ENCODE measurements at regions not wholly inside any gene's neighbourhood (a gene's known extent, or its start where the extent isn't known, plus 50 kb on each side); places are given as distances from the start of the nearest gene placed in this dataset.

- Mint-ChIP-seq H3K27me3 (no peaks in the 10 kb centered on the region), H3K9me3 (peaks cover 9% of the 10 kb centered on the region), H3K4me3 (no peak overlapping the region), H3K36me3 (ENCODE audit: low read depth) (no peaks in the 10 kb centered on the region), H3K27ac (no peak overlapping the region), H3K4me1 (ENCODE audit: low read depth) (no peaks in the 10 kb centered on the region)
- intact Hi-C loops (cut with micrococcal nuclease), result no loop called here
Measured at GRCh38 chr5:2674456-2674855, 77.0 kb downstream of the IRX2 start.

DNA sequence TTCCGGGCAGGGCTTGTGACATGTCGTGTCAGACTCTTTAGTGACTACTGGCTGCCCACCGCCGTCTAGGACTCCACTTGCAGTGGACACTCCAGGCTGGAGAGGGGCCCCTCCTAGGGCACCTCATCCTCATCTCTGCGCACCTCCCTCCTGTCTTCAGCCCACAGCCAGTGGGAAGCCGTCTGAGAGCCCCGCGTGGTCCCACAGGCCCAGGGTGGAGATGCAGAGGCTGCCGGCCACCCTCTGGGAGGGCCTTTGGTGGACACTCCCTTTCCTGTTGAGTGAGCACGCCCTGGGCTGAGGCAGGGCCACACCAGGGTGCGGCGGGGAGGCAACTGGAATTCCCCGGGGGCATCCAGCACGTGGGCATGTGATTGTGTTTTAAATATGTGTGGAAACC, 80.5 kb downstream of the IRX2 start:
- peaks cover under 1% of the 10 kb centered on the region for H3K9me3 Mint-ChIP-seq
- intact Hi-C loops (cut with micrococcal nuclease), result no loop called here
- no peak overlapping the region for H3K27ac Mint-ChIP-seq
- H3K4me1 Mint-ChIP-seq (ENCODE audit: low read depth), result no peaks in the 10 kb centered on the region
- no peaks in the 10 kb centered on the region for H3K27me3 Mint-ChIP-seq
- no peaks in the 10 kb centered on the region for H3K36me3 Mint-ChIP-seq (ENCODE audit: low read depth)
- H3K4me3 Mint-ChIP-seq, result no peak overlapping the region

DNA sequence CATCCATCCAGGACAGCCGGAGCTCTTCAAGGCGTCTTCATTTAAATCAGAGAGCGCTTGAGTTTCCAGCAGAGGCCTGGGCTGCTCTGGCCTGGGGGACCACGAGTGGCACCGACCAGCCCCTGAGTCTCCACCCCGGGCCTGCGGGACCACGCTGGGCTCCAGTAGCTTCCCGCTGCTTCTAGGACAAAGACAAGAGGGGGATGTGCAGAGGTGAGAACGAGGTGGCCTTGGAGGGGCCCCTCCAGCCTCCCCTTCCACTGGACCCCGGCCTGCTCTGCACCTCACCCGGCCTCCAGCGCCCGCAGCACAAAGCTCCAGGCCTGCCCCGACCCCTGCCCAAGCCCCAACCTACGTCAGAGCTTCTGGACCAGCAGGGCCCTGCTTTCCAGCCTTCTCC, 81.6 kb downstream of the IRX2 start:
- H3K4me1 Mint-ChIP-seq (ENCODE audit: low read depth), result no peaks in the 10 kb centered on the region
- no peak overlapping the region for H3K27ac Mint-ChIP-seq

DNA sequence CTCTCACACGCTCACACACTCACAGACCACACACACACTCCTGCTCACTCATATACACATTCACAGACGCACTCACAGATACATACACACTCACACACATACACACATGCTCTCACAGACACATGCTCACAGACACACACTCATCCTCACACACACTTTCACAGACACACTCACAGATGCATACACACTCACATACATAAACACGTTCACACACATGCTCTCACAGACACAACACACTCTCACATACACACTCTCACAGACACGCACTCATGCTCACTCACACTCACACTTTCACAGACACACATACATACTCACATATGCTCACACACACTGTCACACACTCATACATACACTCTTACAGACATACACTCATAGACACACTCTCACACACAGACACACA, 82.2 kb downstream of the IRX2 start:
- Mint-ChIP-seq H3K27me3 (no peaks in the 10 kb centered on the region), H3K27ac (no peak overlapping the region), H3K36me3 (ENCODE audit: low read depth) (no peaks in the 10 kb centered on the region), H3K9me3 (no peaks in the 10 kb centered on the region), H3K4me1 (ENCODE audit: low read depth) (no peaks in the 10 kb centered on the region), H3K4me3 (no peak overlapping the region)
- intact Hi-C loops (cut with micrococcal nuclease), result no loop called here

More for the DNA sequence above, 81.6 kb downstream of the IRX2 start:
- intact Hi-C loops (cut with micrococcal nuclease), result no loop called here
- Mint-ChIP-seq H3K4me3 (no peak overlapping the region), H3K36me3 (ENCODE audit: low read depth) (no peaks in the 10 kb centered on the region), H3K9me3 (no peaks in the 10 kb centered on the region), H3K27me3 (no peaks in the 10 kb centered on the region)

DNA sequence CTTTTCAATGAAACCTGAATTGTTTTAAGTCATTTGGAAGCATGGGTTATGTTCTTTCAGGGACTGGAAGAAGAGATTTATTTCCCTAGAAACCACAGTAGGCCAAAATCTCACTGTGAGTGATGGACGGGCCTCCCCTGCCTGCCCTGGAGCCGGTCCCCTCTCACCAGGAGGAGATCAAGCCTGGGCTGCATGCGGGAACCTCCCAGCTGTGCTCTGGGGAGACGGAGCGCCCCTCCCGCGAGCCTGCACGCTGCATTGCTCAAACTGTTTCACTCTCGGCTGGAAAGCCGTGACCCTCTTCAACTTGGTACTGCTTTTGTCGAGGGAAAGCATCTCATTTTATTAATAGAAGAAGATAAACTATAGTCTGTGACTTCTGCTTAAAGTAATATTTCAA, 85.4 kb downstream of the IRX2 start:
- intact Hi-C loops (cut with micrococcal nuclease), result no loop called here
- Mint-ChIP-seq H3K36me3 (ENCODE audit: low read depth) (no peaks in the 10 kb centered on the region), H3K4me3 (no peak overlapping the region), H3K9me3 (no peaks in the 10 kb centered on the region), H3K27me3 (no peaks in the 10 kb centered on the region), H3K27ac (no peak overlapping the region), H3K4me1 (ENCODE audit: low read depth) (no peaks in the 10 kb centered on the region)

DNA sequence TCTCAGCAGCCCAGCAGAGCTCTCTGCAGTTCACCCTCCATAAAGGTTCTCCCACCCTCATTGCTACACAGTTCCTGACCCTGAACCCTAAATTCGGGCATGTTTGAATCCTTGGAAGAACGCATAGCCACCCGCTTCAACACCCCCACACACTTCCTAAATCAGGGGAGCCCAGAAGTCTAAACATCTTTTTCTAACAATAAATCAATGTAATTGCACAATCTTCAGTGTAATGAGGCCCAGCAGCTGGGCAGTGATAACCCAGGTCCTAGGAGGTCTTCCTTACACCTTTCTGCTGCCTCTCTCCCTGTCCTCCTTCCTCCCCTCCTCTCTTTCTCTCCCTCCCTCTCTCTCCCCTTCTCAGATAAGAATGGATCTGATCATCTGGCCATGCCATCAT, 88.0 kb downstream of the IRX2 start:
- H3K36me3 Mint-ChIP-seq (ENCODE audit: low read depth), result no peaks in the 10 kb centered on the region
- no peaks in the 10 kb centered on the region for H3K4me1 Mint-ChIP-seq (ENCODE audit: low read depth)
- intact Hi-C loops (cut with micrococcal nuclease), result no loop called here
- no peak overlapping the region for H3K27ac Mint-ChIP-seq
- H3K9me3 Mint-ChIP-seq, result no peaks in the 10 kb centered on the region
- H3K27me3 Mint-ChIP-seq, result no peaks in the 10 kb centered on the region
- no peak overlapping the region for H3K4me3 Mint-ChIP-seq

GRCh38 chr5:2660315-2660714, 91.2 kb downstream of the IRX2 start:
- no peaks in the 10 kb centered on the region for H3K36me3 Mint-ChIP-seq (ENCODE audit: low read depth)
- H3K27ac Mint-ChIP-seq, result no peak overlapping the region
- H3K4me1 Mint-ChIP-seq (ENCODE audit: low read depth), result no peaks in the 10 kb centered on the region
- intact Hi-C loops (cut with micrococcal nuclease), result no loop called here
- H3K4me3 Mint-ChIP-seq, result no peak overlapping the region
- no peaks in the 10 kb centered on the region for H3K9me3 Mint-ChIP-seq
- no peaks in the 10 kb centered on the region for H3K27me3 Mint-ChIP-seq

- Mint-ChIP-seq H3K4me1 (ENCODE audit: low read depth) (no peaks in the 10 kb centered on the region), H3K4me3 (no peak overlapping the region), H3K27me3 (no peaks in the 10 kb centered on the region), H3K27ac (no peak overlapping the region), H3K9me3 (no peaks in the 10 kb centered on the region), H3K36me3 (ENCODE audit: low read depth) (no peaks in the 10 kb centered on the region)
- intact Hi-C loops (cut with micrococcal nuclease), result no loop called here
Measured at GRCh38 chr5:2658881-2659470, 92.5 kb downstream of the IRX2 start.

GRCh38 chr5:2658447-2658846, 93.0 kb downstream of the IRX2 start:
- no peaks in the 10 kb centered on the region for H3K27me3 Mint-ChIP-seq
- no peaks in the 10 kb centered on the region for H3K4me1 Mint-ChIP-seq (ENCODE audit: low read depth)
- H3K36me3 Mint-ChIP-seq (ENCODE audit: low read depth), result no peaks in the 10 kb centered on the region
- no peak overlapping the region for H3K27ac Mint-ChIP-seq
- intact Hi-C loops (cut with micrococcal nuclease), result no loop called here
- H3K4me3 Mint-ChIP-seq, result no peak overlapping the region
- H3K9me3 Mint-ChIP-seq, result no peaks in the 10 kb centered on the region

- intact Hi-C loops (cut with micrococcal nuclease), result no loop called here
- no peak overlapping the region for H3K27ac Mint-ChIP-seq
- no peak overlapping the region for H3K4me3 Mint-ChIP-seq
- H3K4me1 Mint-ChIP-seq (ENCODE audit: low read depth), result no peaks in the 10 kb centered on the region
- H3K27me3 Mint-ChIP-seq, result no peaks in the 10 kb centered on the region
- H3K9me3 Mint-ChIP-seq, result no peaks in the 10 kb centered on the region
- H3K36me3 Mint-ChIP-seq (ENCODE audit: low read depth), result no peaks in the 10 kb centered on the region
Measured at GRCh38 chr5:2657151-2657550, 94.3 kb downstream of the IRX2 start.

- H3K9me3 Mint-ChIP-seq, result no peaks in the 10 kb centered on the region
- H3K4me1 Mint-ChIP-seq (ENCODE audit: low read depth), result no peaks in the 10 kb centered on the region
- H3K36me3 Mint-ChIP-seq (ENCODE audit: low read depth), result no peaks in the 10 kb centered on the region
- H3K4me3 Mint-ChIP-seq, result no peak overlapping the region
- H3K27ac Mint-ChIP-seq, result no peak overlapping the region
- intact Hi-C loops (cut with micrococcal nuclease), result no loop called here
- H3K27me3 Mint-ChIP-seq, result no peaks in the 10 kb centered on the region
Measured at GRCh38 chr5:2656206-2656605, 95.3 kb downstream of the IRX2 start.

- no peaks in the 10 kb centered on the region for H3K9me3 Mint-ChIP-seq
- intact Hi-C loops (cut with micrococcal nuclease), result no loop called here
- no peaks in the 10 kb centered on the region for H3K27me3 Mint-ChIP-seq
- no peak overlapping the region for H3K4me3 Mint-ChIP-seq
- H3K4me1 Mint-ChIP-seq (ENCODE audit: low read depth), result no peaks in the 10 kb centered on the region
- H3K36me3 Mint-ChIP-seq (ENCODE audit: low read depth), result no peaks in the 10 kb centered on the region
- no peak overlapping the region for H3K27ac Mint-ChIP-seq
Measured at GRCh38 chr5:2653991-2654390, 97.5 kb downstream of the IRX2 start.

DNA sequence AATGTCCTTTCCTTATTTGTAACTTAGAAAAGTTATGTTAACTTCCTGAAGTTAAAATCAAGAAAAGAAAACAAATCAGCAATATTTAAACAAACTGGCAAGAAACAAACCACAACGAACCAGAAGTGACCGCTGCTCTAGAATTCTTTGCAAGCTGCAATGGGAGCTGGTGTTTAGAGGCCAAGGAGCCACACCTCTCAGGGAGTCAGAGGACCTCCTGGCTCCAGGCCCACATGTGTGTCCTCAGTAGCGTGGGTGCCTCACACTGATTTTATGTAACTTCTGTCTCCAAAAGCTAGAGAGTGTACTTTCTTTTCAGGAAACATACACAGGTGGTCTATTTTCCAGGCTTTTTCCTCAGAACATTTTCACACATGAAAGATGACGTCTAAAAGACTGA, 100.4 kb downstream of the IRX2 start:
- H3K27me3 Mint-ChIP-seq, result no peaks in the 10 kb centered on the region
- no peaks in the 10 kb centered on the region for H3K4me1 Mint-ChIP-seq (ENCODE audit: low read depth)
- no peak overlapping the region for H3K27ac Mint-ChIP-seq
- intact Hi-C loops (cut with micrococcal nuclease), result no loop called here
- no peaks in the 10 kb centered on the region for H3K9me3 Mint-ChIP-seq
- H3K36me3 Mint-ChIP-seq (ENCODE audit: low read depth), result no peaks in the 10 kb centered on the region
- H3K4me3 Mint-ChIP-seq, result no peak overlapping the region

DNA sequence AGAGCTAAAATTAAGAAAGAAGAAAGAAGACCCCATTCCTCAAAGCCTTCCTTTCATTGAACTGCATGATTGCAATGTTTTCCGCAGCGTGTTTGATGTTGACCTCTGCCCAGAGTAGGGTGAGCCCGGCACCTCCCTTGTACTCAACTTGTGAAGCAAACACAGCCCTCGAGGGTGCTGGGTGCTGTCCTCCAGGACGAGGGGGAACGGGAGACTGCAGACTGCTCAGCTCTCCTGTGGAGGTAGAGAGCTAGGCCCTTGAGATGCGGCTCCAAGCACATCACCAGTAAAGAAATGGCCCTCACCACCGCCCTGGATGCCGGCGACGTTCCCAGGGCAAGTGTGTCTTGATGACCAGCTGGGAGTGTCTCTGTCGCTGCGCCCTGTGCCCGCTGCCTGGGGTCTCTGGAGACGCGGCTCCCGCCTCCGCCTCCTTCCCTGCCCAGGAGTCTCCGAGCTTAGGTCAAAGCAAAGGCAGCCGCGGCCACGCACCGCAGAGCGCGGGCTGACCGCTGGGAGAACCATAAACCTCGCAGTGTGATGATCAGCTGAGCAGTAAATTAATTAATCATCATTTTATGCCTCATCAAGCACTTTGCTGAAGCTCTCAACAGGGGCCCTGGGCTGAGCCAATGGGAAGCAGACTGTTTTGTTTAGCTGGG, 108.7 kb downstream of the IRX2 start:
- Mint-ChIP-seq H3K36me3 (ENCODE audit: low read depth) (no peaks in the 10 kb centered on the region), H3K4me3 (no peak overlapping the region), H3K27me3 (no peaks in the 10 kb centered on the region), H3K9me3 (no peaks in the 10 kb centered on the region), H3K4me1 (ENCODE audit: low read depth) (no peaks in the 10 kb centered on the region), H3K27ac (no peak overlapping the region)
- intact Hi-C loops (cut with micrococcal nuclease), result no loop called here

- H3K4me3 Mint-ChIP-seq, result no peak overlapping the region
- no peaks in the 10 kb centered on the region for H3K4me1 Mint-ChIP-seq (ENCODE audit: low read depth)
- no peak overlapping the region for H3K27ac Mint-ChIP-seq
- H3K36me3 Mint-ChIP-seq (ENCODE audit: low read depth), result no peaks in the 10 kb centered on the region
- no peaks in the 10 kb centered on the region for H3K27me3 Mint-ChIP-seq
- H3K9me3 Mint-ChIP-seq, result no peaks in the 10 kb centered on the region
- intact Hi-C loops (cut with micrococcal nuclease), result no loop called here
Measured at GRCh38 chr5:2640717-2641116, 110.8 kb downstream of the IRX2 start.
